ENCODE measurements at regions not wholly inside any gene's neighbourhood (a gene's known extent, or its start where the extent isn't known, plus 50 kb on each side); places are given as distances from the start of the nearest gene placed in this dataset.
"Not testable (repeated sequence)": the region's sequence is repeated elsewhere in the genome, so short reads cannot be mapped to it uniquely, and the experiment has no call there.

- peaks cover 24% of the 10 kb centered on the region for H3K4me1 Mint-ChIP-seq (ENCODE audit: low read depth)
- H3K4me3 Mint-ChIP-seq = no peak overlapping the region
- H3K9me3 Mint-ChIP-seq = peaks cover 12% of the 10 kb centered on the region; the same call in 1 of the 2 replicates
- TF ChIP-seq CTCF (IDR thresholded peaks at IDR 0.05) = no peak
- no peaks in the 10 kb centered on the region for H3K27me3 Mint-ChIP-seq (ENCODE audit: insufficient read depth)
- peak; percentile 14 for DNase-seq
- H3K36me3 Mint-ChIP-seq (ENCODE audit: low read depth) = peaks cover 9% of the 10 kb centered on the region
- H3K27ac Mint-ChIP-seq = peak overlapping the region; percentile 2; the same call in 1 of the 2 replicates
Measured at GRCh38 chr4:187493661-187494060, 501.9 kb upstream of the ZFP42 start.

GRCh38 chr4:187499956-187500355 is 495.6 kb upstream of the ZFP42 start:
- H3K9me3 Mint-ChIP-seq = no peaks in the 10 kb centered on the region
- no peak for DNase-seq
- H3K27me3 Mint-ChIP-seq (ENCODE audit: insufficient read depth) = peaks cover 1% of the 10 kb centered on the region
- peaks cover 10% of the 10 kb centered on the region for H3K4me1 Mint-ChIP-seq (ENCODE audit: low read depth)
- TF ChIP-seq CTCF (IDR thresholded peaks at IDR 0.05) = no peak
- H3K36me3 Mint-ChIP-seq (ENCODE audit: low read depth) = no peaks in the 10 kb centered on the region
- no peak overlapping the region for H3K4me3 Mint-ChIP-seq
- H3K27ac Mint-ChIP-seq = no peak overlapping the region

GRCh38 chr4:187500796-187501195 is 494.8 kb upstream of the ZFP42 start:
- no peak for TF ChIP-seq CTCF (IDR thresholded peaks at IDR 0.05)
- Mint-ChIP-seq H3K36me3 (ENCODE audit: low read depth) (no peaks in the 10 kb centered on the region), H3K4me3 (no peak overlapping the region), H3K27ac (no peak overlapping the region), H3K27me3 (ENCODE audit: insufficient read depth) (peaks cover 1% of the 10 kb centered on the region), H3K9me3 (no peaks in the 10 kb centered on the region), H3K4me1 (ENCODE audit: low read depth) (peaks cover 10% of the 10 kb centered on the region)
- DNase-seq = no peak

GRCh38 chr4:187501731-187502130 is 493.8 kb upstream of the ZFP42 start:
- Mint-ChIP-seq H3K36me3 (ENCODE audit: low read depth) (peaks cover 4% of the 10 kb centered on the region; the same call in 1 of the 2 replicates), H3K27me3 (ENCODE audit: insufficient read depth) (peaks cover 1% of the 10 kb centered on the region), H3K4me1 (ENCODE audit: low read depth) (peaks cover 10% of the 10 kb centered on the region), H3K9me3 (peaks cover 5% of the 10 kb centered on the region; the same call in 1 of the 2 replicates), H3K27ac (no peak overlapping the region), H3K4me3 (0 out of 2 replicates have a peak overlapping the region, but pooled peaks have one; percentile 8)
- DNase-seq = no peak
- TF ChIP-seq CTCF (IDR thresholded peaks at IDR 0.05) = no peak

GRCh38 chr4:187504974-187505797 is 490.4 kb upstream of the ZFP42 start:
- Mint-ChIP-seq H3K9me3 (peaks cover 8% of the 10 kb centered on the region; the same call in 1 of the 2 replicates), H3K27ac (no peak overlapping the region), H3K36me3 (ENCODE audit: low read depth) (peaks cover 6% of the 10 kb centered on the region; the same call in 1 of the 2 replicates), H3K4me3 (no peak overlapping the region), H3K27me3 (ENCODE audit: insufficient read depth) (peaks cover 1% of the 10 kb centered on the region), H3K4me1 (ENCODE audit: low read depth) (peaks cover 10% of the 10 kb centered on the region)
- no peak for DNase-seq
- no peak for TF ChIP-seq CTCF (IDR thresholded peaks at IDR 0.05)

GRCh38 chr4:187505798-187506141 is 489.8 kb upstream of the ZFP42 start:
- H3K27me3 Mint-ChIP-seq (ENCODE audit: insufficient read depth); DNase-seq; H3K9me3 Mint-ChIP-seq; H3K36me3 Mint-ChIP-seq (ENCODE audit: low read depth); H3K4me1 Mint-ChIP-seq (ENCODE audit: low read depth); H3K27ac Mint-ChIP-seq; H3K4me3 Mint-ChIP-seq: not testable (repeated sequence)

Data from HFFc6 (cell line).